GM19468 (cell line): ENCODE measurements at regions not wholly inside any gene's neighbourhood (a gene's known extent, or its start where the extent isn't known, plus 50 kb on each side); places are given as distances from the start of the nearest gene placed in this dataset.

Experiments used
- ATAC-seq: cut with Tn5 transposase; IDR thresholded peaks from one replicate; pipeline ENCODE4 v1.9.1; 2021; ENCODE audit warnings: mild to moderate bottlenecking, moderate library complexity, moderate number of reproducible peaks; ENCODE audit not compliant: unreplicated experiment; ENCODE audit errors: extremely low read depth

GRCh38 chr17:33506889-33507650 lies 214.0 kb upstream of the ASIC2 start:
- no peak for ATAC-seq

GRCh38 chr17:33508215-33508614 lies 215.1 kb upstream of the ASIC2 start:
- ATAC-seq: no peak

- no peak for ATAC-seq
Measured at GRCh38 chr17:33509331-33509730, 216.2 kb upstream of the ASIC2 start.

GRCh38 chr17:33511670-33512069 lies 218.6 kb upstream of the ASIC2 start:
- no peak for ATAC-seq

DNA sequence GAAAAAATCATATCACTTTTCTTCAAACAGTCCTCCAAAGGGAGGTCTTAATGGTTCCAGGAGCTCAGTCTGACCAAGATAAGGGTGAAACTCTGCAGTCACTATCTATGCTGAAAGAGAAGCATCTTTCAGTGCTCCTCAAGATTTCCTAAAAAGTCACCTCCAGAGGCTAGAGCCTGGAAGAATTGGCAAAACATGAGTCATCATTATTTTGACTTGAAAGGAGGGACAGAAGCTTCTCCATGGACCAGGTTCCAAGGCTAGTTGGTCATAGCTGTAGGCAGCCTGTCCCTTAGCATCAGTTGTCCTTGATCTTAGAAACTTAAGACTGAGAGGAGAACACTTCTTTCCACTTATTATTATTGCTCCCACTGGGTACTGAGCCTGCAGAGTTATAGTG lies 219.0 kb upstream of the ASIC2 start:
- no peak for ATAC-seq

DNA sequence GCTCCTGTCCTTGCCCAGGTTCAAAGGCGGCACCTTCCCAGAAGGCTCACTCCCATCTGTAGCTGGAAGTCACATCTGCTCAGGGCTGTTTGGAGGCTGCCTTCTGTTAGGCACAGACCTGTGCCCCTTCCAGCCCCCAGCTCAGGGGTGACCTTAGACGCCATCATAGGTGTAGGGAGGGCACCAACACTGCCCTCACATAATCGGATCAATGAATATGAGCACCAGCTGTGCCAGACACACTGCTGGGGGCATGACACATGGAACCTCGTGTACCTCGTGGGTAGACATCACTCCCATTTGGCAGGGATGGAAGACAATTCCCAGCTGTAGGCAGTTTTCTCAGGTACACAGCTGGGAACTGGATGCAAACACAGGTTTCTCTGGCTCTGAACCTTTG lies 220.7 kb upstream of the ASIC2 start:
- no peak for ATAC-seq

DNA sequence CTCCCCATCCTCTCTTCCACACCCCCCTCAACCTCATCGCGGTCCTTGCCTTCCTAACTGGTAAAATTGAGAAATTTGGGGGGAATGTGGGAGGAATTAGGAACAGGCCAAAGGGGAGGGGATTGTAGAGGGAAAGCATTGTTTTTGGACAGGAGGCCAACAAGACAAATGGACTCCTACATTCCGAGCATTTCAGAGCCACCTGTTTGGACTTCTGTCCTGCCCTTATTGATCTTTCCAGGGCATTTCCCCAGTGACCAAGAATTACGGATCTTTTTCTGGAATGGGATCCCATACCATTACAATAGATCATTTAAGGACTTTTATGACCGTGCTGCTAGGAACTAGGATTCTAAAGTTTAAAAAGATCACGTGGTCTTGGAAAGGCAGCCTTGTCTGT lies 221.3 kb upstream of the ASIC2 start:
- no peak for ATAC-seq

GRCh38 chr17:33515974-33516373 lies 222.9 kb upstream of the ASIC2 start:
- ATAC-seq: no peak

- ATAC-seq: no peak
Measured at GRCh38 chr17:33516645-33517044, 223.6 kb upstream of the ASIC2 start.

DNA sequence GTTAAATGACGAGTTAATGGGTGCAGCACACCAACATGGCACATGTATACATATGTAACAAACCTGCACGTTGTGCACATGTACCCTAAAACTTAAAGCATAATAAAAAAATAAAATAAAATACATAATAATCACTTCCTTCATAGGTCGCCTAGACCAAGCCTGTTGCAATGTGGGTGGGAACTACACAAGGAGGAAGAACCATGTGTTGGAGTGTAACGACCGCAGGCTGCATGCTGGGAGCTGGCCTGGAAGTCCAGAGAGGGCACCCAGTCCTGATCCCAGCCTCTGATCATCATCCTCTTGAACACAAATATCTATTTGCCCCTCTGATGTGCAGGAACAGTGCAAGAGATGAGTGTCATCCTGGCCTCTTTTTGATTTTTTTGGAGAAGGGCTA lies 224.7 kb upstream of the ASIC2 start:
- ATAC-seq: no peak

- no peak for ATAC-seq
Measured at GRCh38 chr17:33519692-33520091, 226.6 kb upstream of the ASIC2 start.

- ATAC-seq: no peak
Measured at GRCh38 chr17:33520426-33521330, 227.6 kb upstream of the ASIC2 start.

DNA sequence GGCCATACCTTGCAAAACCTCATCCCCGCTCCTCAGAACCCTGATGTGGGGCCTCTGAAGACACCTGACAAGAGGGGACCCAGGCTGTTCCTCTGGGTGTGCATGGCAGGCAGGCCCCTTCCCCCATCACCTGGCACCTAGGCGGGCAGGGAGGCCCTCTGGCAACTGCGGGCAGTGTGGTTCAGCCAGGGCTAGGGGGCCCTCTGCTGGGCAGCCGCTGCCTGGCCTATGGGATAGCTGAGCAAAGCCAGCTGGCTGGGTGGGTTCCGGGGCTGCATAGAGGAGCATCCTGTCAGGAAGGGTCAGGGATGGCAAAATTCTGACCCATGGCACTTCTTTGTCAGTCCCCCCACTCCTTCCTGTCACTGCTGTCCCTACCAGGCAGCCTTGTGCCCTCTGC lies 228.7 kb upstream of the ASIC2 start:
- no peak for ATAC-seq

DNA sequence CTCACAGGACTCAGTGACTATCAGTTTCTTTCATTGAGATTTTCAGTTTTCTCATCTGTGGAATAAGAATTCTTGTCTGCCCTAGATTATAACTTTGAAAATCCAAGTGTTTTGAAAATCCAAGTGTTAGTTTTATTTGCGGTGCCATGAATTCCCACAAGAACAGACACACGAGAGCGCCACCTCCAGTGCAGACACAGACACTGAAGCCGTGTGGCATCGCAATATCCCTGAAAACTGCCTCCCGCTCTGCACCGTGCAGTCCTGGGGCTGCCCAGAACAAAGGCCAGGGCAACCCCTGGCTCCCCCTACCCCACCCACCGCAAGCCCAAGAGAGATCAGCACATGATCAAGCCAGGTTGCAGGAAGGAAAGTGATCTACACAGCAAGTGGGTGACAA lies 229.5 kb upstream of the ASIC2 start:
- ATAC-seq: no peak

DNA sequence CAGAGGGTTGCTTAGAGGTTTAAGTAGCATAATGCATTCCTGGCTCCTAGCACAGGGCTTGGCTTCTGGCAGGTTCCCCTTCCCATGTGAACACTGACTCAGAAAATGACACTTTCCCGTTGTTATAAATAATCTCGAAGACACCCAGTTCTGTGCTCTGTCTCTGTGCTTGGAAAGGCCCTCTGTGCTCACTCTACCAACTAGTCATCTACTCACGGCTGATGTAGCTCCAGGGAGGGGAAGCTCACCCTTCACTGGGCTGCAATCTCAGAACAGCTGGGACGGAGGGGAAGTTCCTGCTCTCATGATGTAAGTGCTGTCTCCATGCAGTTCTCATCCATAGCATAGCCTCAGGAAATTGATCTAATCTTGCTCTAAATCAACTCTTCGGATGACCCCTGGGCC lies 230.5 kb upstream of the ASIC2 start:
- no peak for ATAC-seq

DNA sequence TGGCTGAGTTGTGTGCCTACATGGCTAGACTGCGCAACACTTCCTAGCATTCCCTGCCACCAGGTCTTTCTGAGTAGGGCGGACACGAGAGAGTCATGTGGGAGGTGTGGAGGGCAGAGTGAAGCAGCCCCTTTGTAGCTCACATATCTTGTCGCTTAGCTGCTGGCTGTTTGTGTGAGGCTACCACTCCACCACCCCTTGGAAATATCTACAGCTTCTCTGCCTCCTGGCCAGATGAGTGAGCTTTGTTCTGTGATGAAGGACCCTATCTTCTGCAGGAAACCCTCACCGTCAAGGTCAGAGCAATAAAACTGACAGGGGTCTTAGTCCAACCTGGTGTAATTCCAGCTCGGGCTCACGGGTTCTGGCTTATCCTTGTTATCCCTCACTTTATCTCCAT lies 232.1 kb upstream of the ASIC2 start:
- ATAC-seq: no peak

DNA sequence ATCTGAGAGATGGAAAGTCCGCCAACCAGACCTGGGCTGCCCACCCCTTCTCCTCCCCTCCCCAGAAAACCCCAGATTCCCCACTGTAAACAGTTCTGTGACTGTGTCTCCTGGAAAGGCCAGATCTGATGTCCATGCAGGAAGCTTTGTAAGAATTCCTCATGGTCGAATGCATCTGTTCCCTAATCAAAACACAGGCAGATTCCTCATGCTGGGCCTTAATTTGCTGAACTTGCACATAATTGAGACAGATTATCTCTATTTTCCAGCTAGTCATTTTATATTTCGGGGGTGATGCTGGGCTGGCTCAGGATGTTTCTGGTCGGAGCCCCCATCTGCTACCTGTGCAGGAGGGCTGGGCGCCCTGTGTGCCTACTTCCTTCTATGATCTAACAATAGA lies 233.6 kb upstream of the ASIC2 start:
- ATAC-seq: no peak

GRCh38 chr17:33527290-33527689 lies 234.2 kb upstream of the ASIC2 start:
- no peak for ATAC-seq

GRCh38 chr17:33528846-33529245 lies 235.8 kb upstream of the ASIC2 start:
- ATAC-seq: no peak

- ATAC-seq: no peak
Measured at GRCh38 chr17:33529816-33530215, 236.7 kb upstream of the ASIC2 start.

DNA sequence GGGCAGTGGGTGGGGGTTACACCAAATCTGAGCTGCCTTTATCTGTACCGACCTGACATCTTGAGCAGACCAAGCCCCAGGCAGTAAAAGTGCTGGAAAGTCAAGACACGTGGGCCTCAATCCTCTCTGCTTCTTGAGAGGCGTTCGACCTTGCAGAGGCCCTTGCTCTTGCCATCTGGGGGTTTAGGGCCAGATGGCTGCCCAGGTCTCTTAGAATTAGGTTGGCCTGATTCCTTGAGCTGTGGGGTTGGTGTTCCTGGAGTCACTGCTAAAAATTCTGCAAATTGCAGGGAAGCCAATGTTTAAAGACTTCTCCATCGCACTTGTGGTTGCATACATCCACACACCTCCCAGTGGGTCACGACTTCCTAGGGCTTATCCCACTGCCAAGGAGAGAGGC lies 238.2 kb upstream of the ASIC2 start:
- no peak for ATAC-seq

- no peak for ATAC-seq
Measured at GRCh38 chr17:33534087-33534486, 241.0 kb upstream of the ASIC2 start.
